Globus pallidus (tissue), 1 donor: ENCODE measurements at regions not wholly inside any gene's neighbourhood (a gene's known extent, or its start where the extent isn't known, plus 50 kb on each side); places are given as distances from the start of the nearest gene placed in this dataset.

Experiments
- DNase-seq: peaks from one replicate; pipeline ENCODE4 v3.0.0-alpha.2; 2015; ENCODE audit warnings: low spot score

DNA sequence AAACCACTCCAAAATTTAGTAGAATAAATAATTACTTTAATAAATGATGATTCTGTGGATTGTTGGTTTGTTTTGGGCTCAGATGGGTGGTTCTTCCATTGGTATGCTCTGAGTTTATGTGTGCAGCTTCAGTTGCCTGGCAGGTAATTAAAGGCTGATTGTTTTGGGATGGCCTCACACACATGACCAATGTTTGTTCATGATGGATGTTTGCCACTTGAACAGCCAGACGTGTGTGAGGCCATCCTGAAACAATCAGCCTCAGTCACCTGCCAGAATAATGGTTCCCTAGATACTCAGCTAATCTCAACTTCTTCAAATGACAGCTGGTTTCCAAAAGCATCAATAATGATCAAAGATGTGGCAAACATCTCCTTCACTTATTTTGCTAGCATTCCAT, 352.5 kb upstream of the GULP1 start:
- DNase-seq: no peak

DNA sequence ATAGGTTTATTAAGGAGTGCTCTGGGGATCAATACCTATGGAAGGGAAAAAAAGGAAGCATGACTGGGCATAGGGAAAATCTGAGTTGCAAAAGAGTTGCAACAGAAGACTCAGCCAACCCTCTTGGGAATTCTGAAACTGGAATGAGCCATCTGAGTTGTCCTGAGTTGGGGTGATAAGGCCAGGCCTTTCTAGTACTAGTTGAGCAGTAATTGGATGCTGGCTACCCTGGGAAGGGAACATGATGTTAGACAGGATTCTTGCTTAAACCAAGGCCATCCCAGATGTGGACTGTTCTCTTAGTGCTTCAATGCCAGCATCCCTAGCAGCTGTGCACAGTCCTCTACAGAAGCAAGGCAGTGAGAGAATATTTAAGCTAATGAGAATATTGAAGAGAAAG, 348.8 kb upstream of the GULP1 start:
- no peak for DNase-seq

DNA sequence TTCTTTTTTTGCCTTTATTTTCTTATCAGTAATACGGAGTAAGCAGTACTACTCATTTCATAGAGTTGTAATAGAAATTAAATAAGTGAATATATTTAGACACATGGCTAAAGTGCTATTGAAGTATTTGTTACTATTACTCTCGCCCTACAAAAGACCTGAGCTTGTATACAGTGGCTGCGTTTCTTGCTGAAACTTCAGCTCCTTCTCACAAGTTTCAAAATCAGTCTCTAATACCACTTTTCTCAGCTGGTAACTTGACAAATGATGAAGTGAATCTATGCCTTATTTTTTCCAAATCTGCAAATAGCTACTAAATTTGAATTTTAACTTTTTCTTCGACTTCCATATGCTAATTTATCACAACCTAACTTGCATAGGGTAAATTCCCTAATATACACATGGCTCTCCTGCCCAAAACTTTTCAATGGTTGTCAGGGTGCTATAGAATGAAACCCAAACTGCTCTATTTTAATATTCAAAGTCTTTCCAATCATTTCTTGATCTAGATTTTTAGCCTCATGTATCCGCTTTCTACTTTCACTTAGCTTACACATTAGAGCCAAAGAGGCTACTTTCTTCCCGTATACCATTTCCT, 347.8 kb upstream of the GULP1 start:
- DNase-seq: no peak

DNA sequence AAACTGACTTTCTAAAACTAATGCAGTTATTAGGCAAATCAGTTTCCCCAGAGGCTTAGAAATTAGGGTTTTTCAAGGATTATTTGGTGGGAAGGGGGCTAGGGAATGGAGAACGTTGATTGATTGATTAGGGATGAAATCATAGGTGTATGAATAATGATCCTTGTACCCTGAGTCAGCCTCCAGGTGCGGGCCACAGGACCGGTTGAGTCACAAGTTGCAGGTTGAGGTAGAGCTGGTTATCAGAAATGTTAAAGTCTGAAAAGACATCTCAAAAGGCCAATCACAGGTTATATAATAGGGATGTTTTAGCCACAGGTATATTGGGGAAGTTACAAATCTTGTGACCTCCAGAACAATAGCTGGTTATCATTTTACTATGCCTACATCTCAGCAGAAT, 341.8 kb upstream of the GULP1 start:
- no peak for DNase-seq

DNA sequence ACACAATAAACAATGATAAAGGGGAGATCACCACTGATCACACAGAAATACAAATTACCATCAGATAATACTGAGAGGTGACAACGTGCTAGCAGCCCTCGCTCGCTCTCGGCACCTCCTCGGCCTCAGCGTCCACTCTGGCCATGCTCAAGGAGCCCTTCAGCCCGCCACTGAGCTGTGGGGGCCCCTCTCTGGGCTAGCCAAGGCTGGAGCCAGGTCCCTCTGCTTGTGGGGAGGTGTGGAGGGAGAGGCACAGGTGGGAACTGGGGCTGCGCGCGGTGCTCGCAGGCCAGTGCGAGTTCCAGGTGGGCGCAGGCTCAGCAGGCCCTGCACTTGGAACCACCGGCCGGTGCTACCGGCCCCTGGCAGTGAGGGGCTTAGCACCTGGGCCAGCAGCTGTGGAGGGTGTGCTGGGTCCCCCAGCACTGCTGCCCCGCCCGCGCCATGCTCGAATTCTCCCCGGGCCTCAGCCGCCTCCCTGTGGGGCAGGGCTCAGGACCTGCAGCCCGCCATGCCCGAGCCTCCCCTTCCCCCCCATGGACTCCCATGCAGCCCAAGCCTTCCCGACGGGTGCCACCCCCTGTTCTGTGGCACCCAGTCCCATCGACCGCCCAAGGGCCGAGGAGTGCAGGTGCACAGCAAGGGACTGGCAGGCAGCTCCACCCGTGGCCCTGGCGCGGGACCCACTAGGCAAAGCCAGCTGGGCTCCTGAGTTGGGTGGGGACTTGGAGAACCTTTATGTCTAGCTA, 340.0 kb upstream of the GULP1 start:
- no peak for DNase-seq

DNA sequence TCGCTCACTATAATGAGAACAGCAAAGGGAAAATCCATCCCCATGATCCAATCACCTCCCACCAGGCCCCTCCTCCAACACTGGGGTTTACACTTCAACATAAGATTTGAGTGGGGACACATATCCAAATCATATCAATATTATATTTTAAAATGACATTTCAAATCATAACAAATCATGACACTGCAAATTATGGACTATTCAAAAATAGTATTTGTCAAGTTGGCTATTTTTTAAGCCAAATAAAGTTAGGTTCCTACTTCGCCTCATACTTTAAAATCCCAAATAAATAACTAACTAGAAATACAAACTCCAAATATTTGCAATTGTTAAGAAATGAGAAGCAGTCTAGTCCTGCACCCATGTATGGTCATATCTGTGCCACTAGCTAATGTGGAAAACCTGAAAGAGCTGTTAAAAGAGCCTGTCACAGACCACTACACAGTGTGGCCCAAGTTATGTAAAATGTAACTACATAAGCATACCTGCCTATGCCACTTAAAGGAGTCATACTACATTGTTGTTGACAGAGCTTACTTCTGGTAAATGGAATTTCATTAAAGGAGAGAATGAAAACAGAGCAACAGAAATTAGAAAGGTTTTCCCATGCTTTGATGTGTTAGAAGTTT, 334.7 kb upstream of the GULP1 start:
- DNase-seq: no peak

DNA sequence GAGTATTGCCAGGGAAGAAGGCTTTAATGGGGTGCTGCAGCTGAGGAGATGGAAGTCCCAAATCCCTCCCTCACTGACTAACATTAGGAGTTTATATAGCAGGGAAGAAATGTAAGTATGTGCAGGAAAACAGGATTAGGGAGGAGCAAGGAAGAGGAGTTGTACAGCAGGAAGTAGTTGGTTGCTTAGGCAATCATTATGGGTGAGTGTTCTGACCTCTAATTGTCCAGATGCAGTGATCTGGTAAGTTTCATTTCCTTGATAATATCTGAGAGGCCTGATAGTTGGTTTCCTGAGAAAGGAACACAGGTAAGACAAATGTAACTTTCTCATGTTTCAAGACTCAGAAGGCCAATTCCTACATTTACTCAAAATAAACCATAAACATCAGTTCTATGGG, 331.9 kb upstream of the GULP1 start:
- DNase-seq: no peak

DNA sequence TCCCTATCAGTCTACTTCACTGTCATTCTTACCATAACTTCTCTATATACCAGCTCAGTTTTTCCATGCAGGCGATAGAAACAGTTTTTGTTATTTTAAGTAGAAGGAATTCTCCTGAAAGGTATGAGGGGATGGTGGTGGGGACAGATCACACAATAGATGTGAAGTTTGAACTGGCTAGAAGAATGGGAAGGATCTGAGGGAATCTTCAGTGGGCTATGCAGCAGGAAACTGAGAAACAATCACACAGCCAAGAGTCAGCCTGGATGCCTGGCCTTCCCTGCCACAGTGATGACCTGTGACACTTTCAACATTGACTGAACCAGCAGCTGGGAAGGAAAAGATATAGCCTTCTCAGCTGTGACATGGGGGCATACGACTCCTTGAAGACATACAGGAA, 329.1 kb upstream of the GULP1 start:
- DNase-seq: no peak

DNA sequence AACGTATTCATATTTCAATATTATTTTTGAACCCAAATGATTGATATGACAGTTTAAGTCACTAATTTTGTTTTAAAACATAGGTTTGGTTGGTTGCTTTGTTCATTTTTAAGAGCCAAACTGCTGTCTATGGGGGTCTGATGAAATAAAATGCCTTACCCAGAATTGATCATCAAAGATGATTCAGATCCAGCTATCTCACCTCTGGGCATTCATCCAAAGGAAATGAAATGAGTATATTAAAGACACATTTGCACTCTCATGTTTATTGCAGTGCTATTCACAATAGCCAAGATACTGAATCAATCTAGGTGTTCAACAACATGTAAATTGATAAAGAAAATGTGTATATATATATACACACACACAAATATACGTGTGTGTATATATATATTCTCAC, 326.9 kb upstream of the GULP1 start:
- DNase-seq: no peak

DNA sequence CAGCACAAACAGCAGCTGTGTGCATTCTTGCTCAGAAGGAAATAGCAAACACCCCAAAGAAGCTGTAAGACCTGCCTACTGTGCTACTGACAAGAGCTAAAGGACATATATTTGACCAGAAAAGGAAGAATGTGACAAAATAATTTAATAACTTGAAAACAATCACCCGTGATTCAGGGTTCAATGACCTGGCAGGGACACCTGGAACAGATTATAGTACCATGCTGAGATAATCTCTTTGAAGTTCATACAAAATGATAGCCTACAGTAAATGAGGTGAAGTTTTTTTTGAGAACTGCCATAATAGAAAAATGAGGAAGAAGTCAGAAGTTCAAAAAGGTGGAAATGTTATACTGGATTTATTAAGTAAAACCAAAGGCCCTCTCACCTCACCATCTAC, 324.8 kb upstream of the GULP1 start:
- no peak for DNase-seq

DNA sequence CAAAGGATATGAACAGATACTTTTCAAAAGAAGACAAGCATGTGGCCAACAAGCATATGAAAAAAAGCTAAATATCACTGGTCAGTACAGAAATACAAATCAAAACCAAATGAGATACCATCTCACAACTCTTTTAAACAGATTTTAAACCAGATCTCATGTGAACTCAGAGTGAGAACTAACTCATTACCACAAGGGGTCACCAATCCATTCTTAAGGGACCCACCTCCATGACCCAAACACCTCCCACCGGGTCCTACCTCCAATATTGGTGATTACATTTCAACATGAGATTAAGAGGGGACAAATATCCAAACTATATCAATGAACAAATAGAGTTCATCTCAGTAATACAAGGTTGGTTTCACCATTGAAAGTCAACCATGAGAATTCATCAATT, 319.8 kb upstream of the GULP1 start:
- DNase-seq: no peak

DNA sequence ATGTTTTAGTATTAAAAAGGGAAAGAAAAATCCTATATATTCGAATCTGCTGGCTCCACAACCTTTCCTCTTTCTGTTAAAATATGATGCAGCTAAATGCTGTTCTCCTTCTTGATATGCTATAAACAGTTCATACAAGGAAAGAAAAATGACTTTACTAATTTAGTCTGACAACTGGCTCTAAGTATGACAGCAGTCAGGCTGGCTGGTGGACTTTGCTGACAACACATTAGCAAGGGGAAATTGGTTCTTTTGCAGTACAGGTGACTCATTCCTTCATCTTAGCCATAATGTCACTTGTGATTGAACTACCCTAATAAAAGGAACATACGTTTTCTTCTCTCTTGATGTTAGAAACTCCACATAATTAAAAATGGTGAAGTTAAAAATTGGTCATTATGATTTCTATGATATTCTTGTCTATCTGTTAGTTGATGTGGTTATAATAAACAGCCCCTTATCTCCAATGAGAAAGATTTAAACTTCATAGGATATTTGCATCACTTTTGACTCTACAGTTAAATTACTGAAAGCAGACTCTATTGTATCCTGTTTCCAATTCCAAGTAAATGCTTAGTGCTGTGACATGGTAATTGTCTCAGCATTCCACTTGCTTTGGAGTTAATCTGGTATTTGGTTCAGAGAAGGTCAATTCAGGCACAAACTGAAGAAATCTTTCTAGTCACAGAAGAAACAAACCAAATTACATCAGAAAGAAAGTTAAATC, 315.3 kb upstream of the GULP1 start:
- no peak for DNase-seq

DNA sequence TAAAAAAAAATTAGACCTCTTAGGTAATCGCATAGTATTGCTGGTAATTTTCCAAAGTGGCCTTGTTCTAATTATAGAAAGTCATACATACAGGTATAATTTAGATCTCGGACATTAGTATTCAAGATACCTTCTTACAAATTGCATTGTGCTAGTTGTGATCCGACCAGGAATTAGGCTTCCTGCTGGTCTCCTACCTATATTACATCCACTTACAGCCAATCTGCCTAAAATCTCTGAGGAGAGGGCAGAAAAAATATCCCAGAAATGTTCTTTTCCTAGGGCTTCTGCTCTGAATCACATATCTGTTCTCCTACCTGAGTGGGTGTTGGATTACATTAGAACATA, 314.7 kb upstream of the GULP1 start:
- DNase-seq: no peak

DNA sequence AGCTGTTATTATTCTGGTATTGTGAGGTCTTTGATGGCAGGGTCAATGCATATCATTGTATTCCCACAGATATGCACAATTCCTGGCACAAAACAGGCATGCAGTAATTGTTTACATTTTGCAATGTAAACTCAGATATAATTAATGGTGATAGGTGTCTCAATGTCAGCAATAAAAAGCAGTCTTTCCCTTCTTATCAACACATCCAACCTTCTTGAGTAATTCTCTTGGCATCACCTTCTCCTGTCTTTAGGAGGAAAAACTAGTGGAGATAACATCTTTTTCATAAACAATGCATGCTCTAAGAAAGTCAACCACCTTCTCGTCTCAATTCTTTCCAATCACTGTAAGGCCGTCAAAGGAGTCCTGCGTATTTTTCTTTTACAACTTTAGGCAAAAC, 313.3 kb upstream of the GULP1 start:
- DNase-seq: no peak

DNA sequence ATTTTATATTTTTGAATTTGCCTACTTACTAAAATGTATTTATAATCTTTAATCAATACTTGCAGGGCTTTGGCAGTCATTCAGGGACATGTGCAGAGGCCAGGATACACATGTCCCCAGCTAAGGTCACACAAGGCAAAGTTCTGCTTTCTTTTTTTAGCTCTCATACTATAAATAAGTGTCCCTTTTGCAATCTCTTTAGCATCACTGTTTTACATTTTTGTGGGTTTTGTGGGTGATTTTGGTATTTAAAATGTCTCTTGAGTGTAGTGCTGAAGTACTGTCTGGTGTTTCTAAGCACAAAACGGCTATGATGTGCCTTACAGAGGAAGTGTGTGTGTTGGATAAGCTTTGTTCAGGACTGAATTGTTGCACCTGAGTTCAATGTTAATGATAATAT, 309.0 kb upstream of the GULP1 start:
- no peak for DNase-seq

DNA sequence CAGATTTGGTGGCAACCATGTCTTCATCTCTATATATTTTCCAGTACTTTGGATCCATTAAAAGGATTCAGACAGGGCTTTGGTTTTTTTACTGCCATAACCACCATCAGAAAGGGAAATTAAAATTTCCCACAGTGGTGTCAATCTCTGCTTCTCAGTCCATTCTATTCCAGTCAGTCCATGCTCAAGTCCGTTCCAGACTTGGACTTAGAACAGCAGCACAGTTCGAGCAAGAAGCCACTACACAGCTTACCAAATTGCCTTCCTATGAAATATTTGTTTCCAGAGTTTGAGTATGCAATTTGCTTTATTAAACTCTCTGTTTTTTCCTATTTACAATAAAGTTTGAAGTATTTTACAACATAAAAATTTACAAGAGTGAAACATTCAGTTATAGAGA, 306.5 kb upstream of the GULP1 start:
- DNase-seq: no peak

DNA sequence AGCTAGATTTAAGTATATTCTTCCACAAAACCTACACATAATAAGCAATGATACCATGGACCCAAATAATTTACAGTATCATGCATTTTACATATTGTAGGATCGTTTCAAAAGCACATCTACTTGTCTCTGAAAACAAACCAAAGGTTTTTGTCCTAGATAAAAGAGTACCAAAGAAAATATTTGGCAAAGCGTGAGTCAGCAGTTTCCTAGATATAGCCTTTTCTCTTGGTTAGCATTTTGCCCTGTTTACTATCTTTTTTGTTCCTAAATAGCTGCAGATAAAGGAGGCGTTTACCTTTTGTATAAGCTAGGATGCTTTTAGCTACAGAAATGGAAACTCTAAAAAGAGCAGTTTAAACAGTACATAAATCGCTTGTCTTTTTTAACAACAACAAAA, 305.8 kb upstream of the GULP1 start:
- no peak for DNase-seq

DNA sequence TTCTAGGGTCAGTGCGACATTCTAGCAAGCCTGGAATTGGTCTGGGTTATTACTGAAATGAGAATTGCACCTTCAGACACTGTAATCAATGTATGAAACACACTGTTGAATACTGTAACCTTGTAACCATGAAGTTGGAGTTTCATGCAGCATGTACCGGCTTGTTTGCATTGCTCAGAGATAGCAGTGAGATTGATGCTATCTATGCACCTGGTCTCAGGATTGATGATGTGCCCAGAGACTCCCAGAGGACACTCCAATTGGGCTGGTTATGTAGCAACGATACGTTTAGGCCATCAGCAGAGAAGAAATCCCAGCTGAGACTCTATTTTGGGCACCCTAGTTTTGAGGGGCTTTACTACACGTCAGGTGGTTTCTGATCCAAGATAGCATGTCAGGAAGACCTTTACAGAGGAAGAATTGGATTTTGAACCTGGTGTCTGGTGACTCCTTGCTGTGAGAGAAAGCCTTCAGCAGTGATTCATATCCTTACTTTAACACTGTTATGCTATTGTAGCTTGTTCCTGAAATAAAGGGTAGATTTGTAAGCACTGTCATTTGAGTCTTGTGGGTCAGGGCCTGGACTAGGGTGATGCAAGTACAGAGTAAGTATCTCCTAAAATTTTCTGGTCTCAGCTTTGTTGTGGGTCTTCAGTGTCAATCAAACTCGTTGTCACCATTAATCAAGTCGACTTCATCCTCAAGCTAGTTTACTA, 305.1 kb upstream of the GULP1 start:
- no peak for DNase-seq

DNA sequence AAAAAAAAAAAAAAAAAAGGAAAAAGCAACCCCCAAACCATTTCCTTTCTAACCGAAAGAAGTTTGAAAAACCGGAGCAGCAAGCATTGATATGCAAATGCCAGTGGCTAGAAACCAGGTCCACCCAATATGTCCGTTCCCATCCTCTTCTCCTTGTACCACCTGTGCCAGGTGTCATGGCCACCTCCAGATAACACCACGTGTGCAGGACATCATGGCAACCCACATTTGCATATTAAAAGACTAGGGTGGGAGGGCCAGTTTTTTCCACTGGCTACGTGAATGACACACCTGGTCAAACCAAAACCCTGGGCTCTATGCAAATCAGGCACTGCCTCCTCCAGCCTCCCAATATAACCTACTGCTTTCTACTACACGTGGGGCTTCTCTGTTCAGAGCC, 303.3 kb upstream of the GULP1 start:
- DNase-seq: no peak

DNA sequence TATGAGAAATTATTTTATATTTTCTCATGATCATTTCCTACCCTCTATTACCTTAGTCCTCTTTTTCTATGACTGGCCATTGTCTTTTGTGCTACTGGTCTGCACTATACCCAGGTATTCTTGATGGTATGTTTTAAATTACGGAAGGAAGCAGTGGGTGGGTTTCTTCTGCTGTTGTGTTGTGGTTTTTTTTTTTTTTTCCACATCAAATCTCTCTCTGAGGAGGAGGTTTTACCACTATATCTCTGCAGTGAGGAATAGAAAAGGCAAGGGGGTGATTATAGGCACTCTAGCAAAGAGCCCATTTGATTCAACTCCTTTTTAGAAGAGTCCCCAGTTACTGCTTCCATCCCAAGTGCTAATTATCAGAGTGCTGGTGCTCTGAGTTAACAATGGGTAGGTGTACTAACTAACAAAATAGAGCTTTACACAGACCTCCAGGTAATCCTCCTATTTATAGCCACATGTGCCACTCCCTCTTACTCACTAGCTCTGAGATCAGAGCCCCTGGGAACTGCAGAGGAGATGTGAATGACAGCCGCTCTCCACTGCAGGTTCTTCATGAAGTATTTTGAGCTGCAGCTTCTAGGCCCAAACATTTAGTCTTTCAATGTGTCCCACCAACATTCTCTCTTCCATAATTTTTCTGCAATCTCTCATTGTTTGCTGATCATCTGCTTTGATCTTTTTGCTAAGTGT, 301.6 kb upstream of the GULP1 start:
- no peak for DNase-seq

DNA sequence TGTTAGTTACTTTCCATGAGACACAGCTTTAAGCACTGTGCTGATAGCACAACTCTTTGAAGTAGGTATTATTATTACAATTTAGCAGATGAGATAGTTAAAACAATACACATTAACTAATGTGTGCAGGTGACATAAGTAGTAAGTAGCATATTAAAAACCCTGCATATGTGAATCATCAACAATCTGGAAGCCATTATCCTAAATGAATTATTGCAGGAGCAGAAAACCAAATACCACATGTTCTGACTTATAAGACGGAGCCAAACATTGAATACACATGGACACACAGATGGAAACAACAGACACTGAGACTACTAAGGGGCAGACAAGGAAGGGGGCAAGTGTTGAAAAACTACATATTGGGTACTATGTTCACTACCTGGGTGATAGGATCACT, 300.3 kb upstream of the GULP1 start:
- no peak for DNase-seq
